SK-N-SH (cell line): ENCODE measurements at regions not wholly inside any gene's neighbourhood (a gene's known extent, or its start where the extent isn't known, plus 50 kb on each side); places are given as distances from the start of the nearest gene placed in this dataset.

ENCODE experiments used
- MXI1 ChIP-seq: IDR thresholded peaks from 2 replicates; pipeline ENCODE4 v1.6.1; 2012; ENCODE audit warnings: mild to moderate bottlenecking, low read depth, low read length, improper control_type of control experiment
- TF ChIP-seq, protein P1 (sequence below): fragments of 200-600 bp; sonication (generic); IDR thresholded peaks from 2 replicates; pipeline ENCODE4 v1.6.1; 2017; ENCODE audit warnings: antibody characterized with exemption, mild to moderate bottlenecking, moderate library complexity

DNA sequence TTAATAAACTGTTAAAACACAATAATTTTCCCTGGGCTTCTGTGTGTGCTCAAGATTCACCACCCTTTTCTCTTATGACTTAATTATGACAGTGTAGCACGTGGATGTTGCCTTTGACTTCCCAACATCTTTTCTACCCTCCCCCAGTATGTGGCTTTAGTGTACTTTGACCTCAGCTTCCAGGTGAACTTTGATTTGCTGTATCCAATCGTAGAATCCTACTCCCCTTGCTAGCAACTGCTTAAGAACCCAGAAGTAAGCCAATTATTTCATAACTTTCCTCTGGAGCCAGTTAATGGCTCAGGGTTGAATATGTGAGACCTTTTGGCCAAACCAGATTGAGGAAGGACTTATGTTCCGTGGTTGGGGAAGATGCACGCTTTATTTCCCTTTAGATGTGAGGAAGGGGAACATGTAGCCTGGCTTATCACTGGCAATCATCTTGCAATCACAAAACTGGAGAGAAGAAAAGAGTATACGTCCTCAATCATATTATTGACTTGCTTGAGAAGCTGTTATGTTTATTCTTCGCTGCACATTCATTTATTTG, 259.6 kb upstream of the ATP2B1 start:
- TF ChIP-seq, protein P1, sequence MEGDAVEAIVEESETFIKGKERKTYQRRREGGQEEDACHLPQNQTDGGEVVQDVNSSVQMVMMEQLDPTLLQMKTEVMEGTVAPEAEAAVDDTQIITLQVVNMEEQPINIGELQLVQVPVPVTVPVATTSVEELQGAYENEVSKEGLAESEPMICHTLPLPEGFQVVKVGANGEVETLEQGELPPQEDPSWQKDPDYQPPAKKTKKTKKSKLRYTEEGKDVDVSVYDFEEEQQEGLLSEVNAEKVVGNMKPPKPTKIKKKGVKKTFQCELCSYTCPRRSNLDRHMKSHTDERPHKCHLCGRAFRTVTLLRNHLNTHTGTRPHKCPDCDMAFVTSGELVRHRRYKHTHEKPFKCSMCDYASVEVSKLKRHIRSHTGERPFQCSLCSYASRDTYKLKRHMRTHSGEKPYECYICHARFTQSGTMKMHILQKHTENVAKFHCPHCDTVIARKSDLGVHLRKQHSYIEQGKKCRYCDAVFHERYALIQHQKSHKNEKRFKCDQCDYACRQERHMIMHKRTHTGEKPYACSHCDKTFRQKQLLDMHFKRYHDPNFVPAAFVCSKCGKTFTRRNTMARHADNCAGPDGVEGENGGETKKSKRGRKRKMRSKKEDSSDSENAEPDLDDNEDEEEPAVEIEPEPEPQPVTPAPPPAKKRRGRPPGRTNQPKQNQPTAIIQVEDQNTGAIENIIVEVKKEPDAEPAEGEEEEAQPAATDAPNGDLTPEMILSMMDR = no peak
- no peak for TF ChIP-seq MXI1
